Fibroblast of skin of abdomen (primary cell): ENCODE measurements at regions not wholly inside any gene's neighbourhood (a gene's known extent, or its start where the extent isn't known, plus 50 kb on each side); places are given as distances from the start of the nearest gene placed in this dataset.

Experiments
- DNase-seq: peaks from one replicate; pipeline ENCODE4 v3.0.0-alpha.2; 2013

GRCh38 chr3:178483704-178484103, 52.5 kb upstream of the KCNMB2 start:
- peak; percentile 63 for DNase-seq

GRCh38 chr3:178485756-178486155, 50.5 kb upstream of the KCNMB2 start:
- peak; percentile 91 for DNase-seq
